K562 (cell line): ENCODE measurements at regions not wholly inside any gene's neighbourhood (a gene's known extent, or its start where the extent isn't known, plus 50 kb on each side); places are given as distances from the start of the nearest gene placed in this dataset.

Source experiments
- ATAC-seq: fragments of 200-7000 bp; cut with Tn5 transposase; 3 replicates; pipeline ENCODE4 v1.9.1; 2020; ENCODE audit warnings: moderate library complexity
- BruUV-seq: library from RNA; stranded (reverse); fragments of 400-500 nt; replicated peaks from 2 replicates; lab custom pipeline; 2021; lab: Mats Ljungman, UMichigan
- CTCF ChIA-PET: fragments of 300-600 bp; formaldehyde crosslinking; extraction: SDS; loops from one replicate; lab custom pipeline; 2021; ENCODE audit warnings: low intra/inter-chr PET ratio; lab: Yijun Ruan, JAX
- POLR2A ChIA-PET: fragments of 300-600, 350-650 bp; sonication (Branson Sonifier 250); formaldehyde crosslinking; extraction: SDS; loops from one replicate; lab custom pipeline; 2021; ENCODE audit warnings: antibody characterized with exemption, inconsistent platforms; lab: Yijun Ruan, JAX
- DNase-seq, 4 experiments: peaks; one replicate each; pipeline versions ENCODE4 v3.0.0 to v3.0.0-alpha.2; 2011 to 2018; ENCODE audit warnings: low spot score in 3 of 4, mixed read lengths in 3 of 4; ENCODE audit errors: extremely low read depth in 1 of 4
- FAIRE-seq: peaks from 2 replicates; lab custom pipeline; 2011; peaks lifted over from hg19 to GRCh38; lab: Jason Lieb, UNC
- H2AFZ ChIP-seq: 2 replicates; pipeline ENCODE4 v1.6.0; 2011; ENCODE audit warnings: low read depth, low read length, control low read depth, inconsistent platforms
- H3K27ac ChIP-seq: fragments of 200-600 bp; 3 replicates; pipeline ENCODE4 v1.8.0; 2011; ENCODE audit warnings: low read depth, mild to moderate bottlenecking, control low read depth, inconsistent platforms, low read length, moderate library complexity, mixed read lengths; ENCODE audit errors: extremely low read depth
- H3K27me3 ChIP-seq, 2 experiments: fragments of 300-600 bp in 1 of 2; 2 replicates in 1 of 2; 3 replicates in 1 of 2; pipeline versions ENCODE4 v1.6.0 to v1.8.0; 2011; ENCODE audit warnings: inconsistent platforms in 2 of 2, low read length in 2 of 2, mild to moderate bottlenecking in 1 of 2, mixed read lengths in 1 of 2, moderate library complexity in 1 of 2; ENCODE audit not compliant: control insufficient read depth in 2 of 2, insufficient read depth in 2 of 2
- H3K36me3 ChIP-seq: fragments of 300-600 bp; 3 replicates; pipeline ENCODE4 v1.8.0; 2011; ENCODE audit warnings: mild to moderate bottlenecking, low read length, inconsistent platforms; ENCODE audit not compliant: control insufficient read depth, insufficient read depth
- H3K4me1 ChIP-seq, 2 experiments: fragments of 200-600 bp in 1 of 2; replicated peaks in 1 of 2; 2 replicates in 1 of 2; 3 replicates in 1 of 2; pipeline versions ENCODE4 v1.5.1 to v1.8.0; 2011; ENCODE audit warnings: inconsistent platforms in 2 of 2, low read length in 2 of 2, mild to moderate bottlenecking in 1 of 2, mixed read lengths in 1 of 2, moderate library complexity in 1 of 2; ENCODE audit not compliant: control insufficient read depth in 2 of 2, insufficient read depth in 2 of 2
- H3K4me2 ChIP-seq: 2 replicates; pipeline ENCODE4 v1.6.1; 2011; ENCODE audit warnings: low read length, control low read depth, inconsistent platforms, mixed read lengths; ENCODE audit not compliant: insufficient read depth
- H3K4me3 ChIP-seq: fragments of 200-600 bp; sonication (generic), shearing (Covaris generic); 2 replicates; pipeline ENCODE4 v1.5.1; 2016; ENCODE audit warnings: control low read depth, inconsistent platforms
- H3K79me2 ChIP-seq: fragments of 200-600 bp; 3 replicates; pipeline ENCODE4 v1.8.0; 2011; ENCODE audit warnings: low read length, inconsistent platforms; ENCODE audit not compliant: control insufficient read depth, insufficient read depth
- H3K9ac ChIP-seq, 2 experiments: 2 replicates each; pipeline versions ENCODE4 v1.6.0 to v1.6.1; 2011; ENCODE audit warnings: low read depth in 2 of 2, low read length in 2 of 2, control low read depth in 1 of 2, inconsistent platforms in 1 of 2, mild to moderate bottlenecking in 1 of 2, mixed read lengths in 1 of 2; ENCODE audit not compliant: insufficient read depth in 1 of 2
- H3K9me1 ChIP-seq: one replicate; pipeline ENCODE4 v1.6.0; 2011; ENCODE audit warnings: inconsistent platforms, mild to moderate bottlenecking, low read length, moderate library complexity; ENCODE audit not compliant: control insufficient read depth, insufficient read depth
- H3K9me3 ChIP-seq: replicated peaks from 2 replicates; pipeline ENCODE4 v1.5.1; 2011; ENCODE audit warnings: low read depth, low read length, inconsistent platforms; ENCODE audit not compliant: control insufficient read depth, insufficient read depth
- H4K20me1 ChIP-seq: replicated peaks from 2 replicates; pipeline ENCODE4 v1.6.1; 2011; ENCODE audit warnings: low read length, inconsistent platforms, mixed read lengths; ENCODE audit not compliant: control insufficient read depth, insufficient read depth
- CBX8 ChIP-seq: fragments of 200-600 bp; sonication (generic); IDR thresholded peaks from 2 replicates; pipeline ENCODE4 v1.6.1; 2012; ENCODE audit warnings: borderline replicate concordance, mixed run types, low read depth, mild to moderate bottlenecking, moderate library complexity, mixed read lengths, low read length, control low read depth, inconsistent platforms; ENCODE audit not compliant: poor library complexity, severe bottlenecking; ENCODE audit errors: extremely low read depth
- ELF2 ChIP-seq: fragments of 250-450 bp; sonication (Bioruptor Pico); IDR thresholded peaks from 2 replicates; pipeline ENCODE4 v1.5.0; 2021; ENCODE audit warnings: mild to moderate bottlenecking
- FOXP1 ChIP-seq: sonication (generic); formaldehyde crosslinking; IDR thresholded peaks from 2 replicates; pipeline ENCODE4 v1.8.0; 2022; ENCODE audit warnings: mild to moderate bottlenecking, missing genetic modification reagents
- MTF1 ChIP-seq: fragments of 250-450 bp; sonication (Bioruptor Pico); IDR thresholded peaks from 2 replicates; pipeline ENCODE4 v1.9.0; 2021; ENCODE audit warnings: moderate library complexity, mild to moderate bottlenecking, inconsistent platforms, borderline replicate concordance
- NR2C1 ChIP-seq, 2 experiments: fragments of 450-650 bp; IDR thresholded peaks; 2 replicates each; pipeline ENCODE4 v1.6.1; 2017; ENCODE audit warnings: mild to moderate bottlenecking in 2 of 2, antibody characterized with exemption in 1 of 2, inconsistent platforms in 1 of 2, missing compliant biosample characterization in 1 of 2, missing genetic modification characterization in 1 of 2
- SRF ChIP-seq, 2 experiments: fragments of 250-450, 450-650 bp in 1 of 2; sonication (Bioruptor Pico) in 1 of 2; sonication (generic) in 1 of 2; formaldehyde crosslinking; IDR thresholded peaks; 2 replicates each; pipeline versions ENCODE4 v1.5.0 to v1.5.1; 2020 to 2022; ENCODE audit warnings: mild to moderate bottlenecking in 1 of 2, missing genetic modification reagents in 1 of 2
- STAT5B ChIP-seq: fragments of 250-450 bp; sonication (Bioruptor Pico); IDR thresholded peaks from 2 replicates; pipeline ENCODE4 v1.8.0; 2021; ENCODE audit warnings: mild to moderate bottlenecking, inconsistent platforms
- WGBS: fragments of 100-300 bp; shearing (Covaris generic); methylation state at CpG from one replicate; pipeline ENCODE4 v1.1.6; 2016; ENCODE audit warnings: low coverage, mixed read lengths; ENCODE audit not compliant: insufficient coverage; ENCODE audit errors: missing lambda C conversion rate; 5-methylcytosine and 5-hydroxymethylcytosine counted together
- in situ Hi-C: fragments of 300-500 bp; cut with MboI; formaldehyde crosslinking; loops from 4 replicates; pipeline ENCODE4 v1.15.0; 2018; ENCODE audit warnings: inconsistent platforms, mixed read lengths
- intact Hi-C: fragments of 100-400 bp; cut with micrococcal nuclease; formaldehyde crosslinking; loops from 2 replicates; pipeline ENCODE4 v1.14.2; 2022

DNA sequence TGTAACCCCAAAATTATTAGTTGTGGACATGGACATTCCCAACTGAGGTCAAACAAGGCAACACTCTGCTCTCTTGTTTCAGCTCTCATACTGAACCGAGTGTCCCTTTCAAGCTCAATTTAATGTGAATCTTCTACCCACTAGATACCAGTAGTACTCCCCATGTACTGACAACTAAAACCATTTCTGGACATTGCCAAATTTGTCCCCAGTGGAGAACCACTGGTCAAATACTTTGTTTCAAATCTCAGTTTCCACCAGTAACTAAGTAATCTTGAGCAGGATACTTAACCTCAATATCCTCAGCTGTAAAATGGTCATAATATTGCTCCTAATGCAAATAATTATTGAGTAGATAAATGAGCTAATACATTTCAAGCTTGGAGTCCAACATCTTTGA lies 566.0 kb downstream of the ZIC1 start:
- no peak overlapping the region for H3K27ac ChIP-seq
- ATAC-seq (no peak), FAIRE-seq (no peak), DNase-seq (no peak)
- H3K4me2 ChIP-seq: no peak overlapping the region
- no peaks in the 10 kb centered on the region for H4K20me1 ChIP-seq
- no peaks in the 10 kb centered on the region for H3K4me1 ChIP-seq
- no peak for TF ChIP-seq NR2C1 (IDR thresholded peaks at IDR 0.05)
- TF ChIP-seq NR2C1 (tag; IDR thresholded peaks at IDR 0.05): no peak
- no peak for TF ChIP-seq ELF2 (CRISPR knock-in tag)
- no peak for TF ChIP-seq SRF (CRISPR knock-in tag; IDR thresholded peaks at IDR 0.05)
- TF ChIP-seq MTF1 (CRISPR knock-in tag): no peak
- TF ChIP-seq CBX8: no peak
- TF ChIP-seq STAT5B (CRISPR knock-in tag): no peak
- H3K79me2 ChIP-seq: no peaks in the 10 kb centered on the region
- no peaks in the 10 kb centered on the region for H3K27me3 ChIP-seq
- H2AFZ ChIP-seq: no peak overlapping the region
- no peak overlapping the region for H3K4me3 ChIP-seq
- H3K9me3 ChIP-seq: no peaks in the 10 kb centered on the region; the same call in 1 of the 2 replicates
- no TSS peak for BruUV-seq
- intact Hi-C loops (no loop called here), in situ Hi-C loops (no loop called here)
- WGBS: 0% methylated on average over 1 of the region's 1 CpG
- no peaks in the 10 kb centered on the region for H3K9me1 ChIP-seq
- POLR2A ChIA-PET: no interaction called here
- no peaks in the 10 kb centered on the region for H3K36me3 ChIP-seq
- CTCF ChIA-PET: no interaction called here
- H3K9ac ChIP-seq: no peak overlapping the region

DNA sequence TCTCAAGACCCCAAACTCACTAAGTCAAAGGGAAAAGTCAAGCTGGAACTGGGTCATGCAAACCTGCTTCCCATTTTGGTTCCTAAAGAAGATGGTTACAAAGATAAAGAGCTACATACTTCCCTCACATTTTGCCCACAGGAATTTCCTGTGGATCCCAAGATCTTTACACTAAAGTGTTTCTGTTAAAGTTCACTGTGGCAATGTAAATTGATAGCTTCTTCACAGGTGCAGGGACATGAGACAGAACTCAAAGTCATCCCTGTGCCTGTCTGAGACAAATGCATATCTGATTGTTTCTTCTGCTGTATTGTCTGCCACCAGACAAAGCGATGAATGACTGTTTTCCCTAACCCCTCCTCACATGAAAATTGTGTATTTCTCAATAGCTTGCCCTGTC lies 567.8 kb downstream of the ZIC1 start:
- intact Hi-C loops: no loop called here

More for the DNA sequence above, 567.8 kb downstream of the ZIC1 start:
- Histone ChIP-seq H3K9me1 (no peaks in the 10 kb centered on the region), H3K27ac (no peak overlapping the region), H3K4me3 (no peak overlapping the region), H3K4me2 (no peak overlapping the region), H3K27me3 (no peaks in the 10 kb centered on the region), H3K9me3 (no peaks in the 10 kb centered on the region; the same call in 1 of the 2 replicates), H2AFZ (no peak overlapping the region), H3K79me2 (no peaks in the 10 kb centered on the region), H3K9ac (no peak overlapping the region), H3K4me1 (no peaks in the 10 kb centered on the region), H4K20me1 (no peaks in the 10 kb centered on the region), H3K36me3 (no peaks in the 10 kb centered on the region)
- ATAC-seq: no peak
- TF ChIP-seq FOXP1: no peak
- no peak for FAIRE-seq
- no TSS peak for BruUV-seq
- WGBS: 0% methylated on average over 1 of the region's 1 CpG
- no peak for DNase-seq
- CTCF ChIA-PET: no interaction called here
- POLR2A ChIA-PET: no interaction called here
- in situ Hi-C loops: no loop called here
